Neutrophil (primary cell): ENCODE measurements at regions not wholly inside any gene's neighbourhood (a gene's known extent, or its start where the extent isn't known, plus 50 kb on each side); places are given as distances from the start of the nearest gene placed in this dataset.
"Not testable (repeated sequence)": the region's sequence is repeated elsewhere in the genome, so short reads cannot be mapped to it uniquely, and the experiment has no call there.

Source experiments
- H3K27ac ChIP-seq: fragments of 200-600 bp; sonication (generic); 2 replicates; pipeline ENCODE4 v1.5.1; 2016; ENCODE audit warnings: mild to moderate bottlenecking, moderate library complexity
- H3K27me3 ChIP-seq: fragments of 200-600 bp; sonication (generic); 2 replicates; pipeline ENCODE4 v1.6.0; 2016; ENCODE audit warnings: mild to moderate bottlenecking
- H3K36me3 ChIP-seq: fragments of 200-600 bp; sonication (generic); 2 replicates; pipeline ENCODE4 v1.5.1; 2017
- H3K4me1 ChIP-seq, 2 experiments: fragments of 200-600 bp in 1 of 2; sonication (generic) in 1 of 2; 1 replicate in 1 of 2; 2 replicates in 1 of 2; pipeline versions ENCODE4 v1.5.1 to v1.6.1; 2013 to 2016; ENCODE audit warnings: low read depth in 1 of 2, low read length in 1 of 2, mild to moderate bottlenecking in 1 of 2, moderate library complexity in 1 of 2; ENCODE audit not compliant: control insufficient read depth in 1 of 2, insufficient read depth in 1 of 2
- H3K4me3 ChIP-seq, 2 experiments: fragments of 200-600 bp in 1 of 2; sonication (generic) in 1 of 2; 1 replicate in 1 of 2; 2 replicates in 1 of 2; pipeline ENCODE4 v1.5.1; 2013 to 2016; ENCODE audit warnings: low read depth in 1 of 2, low read length in 1 of 2, mild to moderate bottlenecking in 1 of 2, moderate library complexity in 1 of 2
- H3K9me3 ChIP-seq: fragments of 200-600 bp; sonication (generic); 2 replicates; pipeline ENCODE4 v1.5.1; 2016
- TF ChIP-seq, protein P1 (sequence below): fragments of 200-600 bp; sonication (generic); IDR thresholded peaks from 2 replicates; pipeline ENCODE4 v1.5.1; 2016; ENCODE audit warnings: antibody characterized with exemption

DNA sequence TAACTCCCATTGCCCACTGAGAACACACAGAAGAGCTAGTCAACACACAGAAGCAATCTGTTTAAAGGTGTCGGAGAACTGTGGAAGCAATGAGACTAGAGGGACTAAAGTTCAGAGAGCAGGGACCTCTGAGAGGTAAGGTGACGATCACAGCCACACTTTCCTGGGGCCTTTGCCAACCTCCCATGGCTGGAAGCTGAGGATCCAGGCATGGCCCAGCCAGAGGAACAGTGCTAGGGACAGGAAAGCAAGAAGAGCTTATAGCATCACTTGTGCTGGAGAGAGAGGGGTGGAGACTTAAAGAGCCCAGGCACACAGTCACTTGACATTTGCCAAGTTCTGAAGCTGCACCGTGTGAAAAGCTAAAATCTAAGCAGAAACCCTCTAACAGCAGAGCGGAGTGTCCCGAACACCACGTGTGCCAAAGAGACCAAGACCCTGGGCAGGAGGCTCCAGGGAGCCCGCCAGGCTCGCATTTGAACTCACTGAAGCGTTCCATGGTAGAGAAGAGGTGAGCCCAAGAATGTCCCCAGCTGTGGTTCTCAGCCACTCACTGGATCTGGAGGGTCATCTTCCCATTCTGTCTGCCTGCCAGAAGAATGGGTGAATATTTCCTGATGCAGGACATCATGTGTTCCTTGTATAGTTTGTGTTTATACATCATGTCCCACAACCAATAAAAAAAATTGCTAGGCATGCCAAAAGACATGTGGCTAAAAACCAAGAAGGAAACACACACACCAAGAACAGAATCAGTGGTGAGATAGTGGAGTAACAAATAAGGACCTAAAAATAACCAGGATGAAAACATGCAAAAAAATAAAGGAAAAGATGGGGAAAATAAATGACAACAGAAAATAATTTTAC lies 174.0 kb upstream of the C14orf180 start:
- no peaks in the 10 kb centered on the region for H3K27me3 ChIP-seq
- H3K4me3 ChIP-seq = no peak overlapping the region
- TF ChIP-seq, protein P1, sequence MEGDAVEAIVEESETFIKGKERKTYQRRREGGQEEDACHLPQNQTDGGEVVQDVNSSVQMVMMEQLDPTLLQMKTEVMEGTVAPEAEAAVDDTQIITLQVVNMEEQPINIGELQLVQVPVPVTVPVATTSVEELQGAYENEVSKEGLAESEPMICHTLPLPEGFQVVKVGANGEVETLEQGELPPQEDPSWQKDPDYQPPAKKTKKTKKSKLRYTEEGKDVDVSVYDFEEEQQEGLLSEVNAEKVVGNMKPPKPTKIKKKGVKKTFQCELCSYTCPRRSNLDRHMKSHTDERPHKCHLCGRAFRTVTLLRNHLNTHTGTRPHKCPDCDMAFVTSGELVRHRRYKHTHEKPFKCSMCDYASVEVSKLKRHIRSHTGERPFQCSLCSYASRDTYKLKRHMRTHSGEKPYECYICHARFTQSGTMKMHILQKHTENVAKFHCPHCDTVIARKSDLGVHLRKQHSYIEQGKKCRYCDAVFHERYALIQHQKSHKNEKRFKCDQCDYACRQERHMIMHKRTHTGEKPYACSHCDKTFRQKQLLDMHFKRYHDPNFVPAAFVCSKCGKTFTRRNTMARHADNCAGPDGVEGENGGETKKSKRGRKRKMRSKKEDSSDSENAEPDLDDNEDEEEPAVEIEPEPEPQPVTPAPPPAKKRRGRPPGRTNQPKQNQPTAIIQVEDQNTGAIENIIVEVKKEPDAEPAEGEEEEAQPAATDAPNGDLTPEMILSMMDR = no peak

DNA sequence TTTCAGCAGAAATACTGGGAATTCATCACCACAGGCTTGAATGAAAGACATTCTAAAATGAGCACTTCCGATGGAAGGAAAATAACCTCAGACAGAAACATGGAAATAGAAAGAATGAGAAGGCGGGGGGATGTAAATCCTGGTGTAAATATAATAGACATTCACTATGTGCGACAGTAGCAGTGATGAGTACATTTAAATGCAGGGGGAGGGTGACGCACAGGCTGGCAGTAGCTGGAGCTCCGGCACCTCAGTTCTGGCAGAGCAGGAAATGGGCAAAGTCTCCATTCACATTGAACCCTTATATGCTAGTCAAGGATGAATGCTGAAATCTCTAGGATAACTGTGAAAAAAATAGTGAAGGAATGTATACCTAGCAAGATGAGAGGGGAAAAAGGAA lies 172.7 kb upstream of the C14orf180 start:
- TF ChIP-seq, protein P1 = no peak
- Histone ChIP-seq H3K9me3 (no peaks in the 10 kb centered on the region), H3K4me1 (no peaks in the 10 kb centered on the region), H3K4me3 (no peak overlapping the region), H3K27ac (no peak overlapping the region), H3K36me3 (no peaks in the 10 kb centered on the region), H3K27me3 (no peaks in the 10 kb centered on the region)

More for the DNA sequence above, 174.0 kb upstream of the C14orf180 start:
- no peak overlapping the region for H3K27ac ChIP-seq
- H3K9me3 ChIP-seq = no peaks in the 10 kb centered on the region
- no peaks in the 10 kb centered on the region for H3K4me1 ChIP-seq
- H3K36me3 ChIP-seq = no peaks in the 10 kb centered on the region

GRCh38 chr14:104416383-104416782 lies 163.2 kb upstream of the C14orf180 start:
- Histone ChIP-seq H3K4me1 (no peaks in the 10 kb centered on the region), H3K27me3 (peaks cover 15% of the 10 kb centered on the region), H3K36me3 (no peaks in the 10 kb centered on the region), H3K9me3 (no peaks in the 10 kb centered on the region), H3K27ac (no peak overlapping the region), H3K4me3 (no peak overlapping the region)
- TF ChIP-seq, protein P1 = no peak

DNA sequence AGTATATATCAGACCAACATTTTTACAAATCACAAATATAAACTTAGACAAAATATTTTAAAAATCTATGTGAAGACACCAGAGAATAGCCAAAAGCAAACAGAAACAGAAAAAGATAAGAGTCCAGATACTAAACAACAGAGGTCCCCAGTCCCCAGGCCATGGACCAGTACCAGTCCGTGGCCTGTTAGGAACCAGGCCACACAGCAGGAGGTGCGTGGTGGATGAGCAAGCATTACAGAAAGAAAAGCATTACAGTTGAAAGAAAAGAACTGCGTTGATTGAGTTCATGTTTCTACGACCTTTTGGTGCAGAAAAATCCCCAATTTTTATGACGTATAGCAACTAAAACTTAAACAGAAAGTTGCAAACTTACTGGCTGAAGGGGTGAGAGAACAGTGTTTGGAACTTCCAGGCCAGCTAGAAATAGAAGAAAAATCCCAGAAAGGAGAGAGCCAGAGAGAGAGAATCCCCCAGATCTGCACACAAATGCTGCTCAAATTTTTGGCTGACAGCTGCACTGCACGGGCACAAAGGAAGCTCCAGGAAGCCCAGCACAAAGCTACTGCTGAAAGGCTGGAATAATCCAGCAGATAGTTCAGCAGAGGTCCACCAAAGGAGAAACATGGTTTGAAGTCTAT lies 159.6 kb upstream of the C14orf180 start:
- Histone ChIP-seq H3K4me1 (no peaks in the 10 kb centered on the region), H3K27me3 (peaks cover 15% of the 10 kb centered on the region), H3K9me3 (no peaks in the 10 kb centered on the region), H3K4me3 (no peak overlapping the region), H3K36me3 (no peaks in the 10 kb centered on the region), H3K27ac (no peak overlapping the region)
- TF ChIP-seq, protein P1 = no peak

DNA sequence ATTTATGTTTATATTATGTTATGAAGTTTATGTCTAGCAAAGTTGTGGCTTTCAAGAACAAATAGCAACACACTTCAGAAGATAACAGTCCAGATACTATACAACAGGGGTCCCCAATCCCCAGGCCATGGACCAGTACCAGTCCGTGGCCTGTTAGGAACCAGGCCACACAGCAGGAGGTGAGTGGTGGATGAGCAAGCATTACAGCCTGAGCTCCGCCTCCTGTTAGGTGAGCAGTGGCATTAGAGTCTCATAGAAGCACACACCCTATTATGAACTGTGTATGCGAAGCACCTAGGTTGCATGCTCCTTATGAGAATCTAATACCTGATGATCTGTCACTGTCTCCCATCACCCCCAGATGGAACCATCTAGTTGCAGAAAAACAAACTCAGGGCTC lies 159.0 kb upstream of the C14orf180 start:
- H3K4me3 ChIP-seq, H3K9me3 ChIP-seq, H3K36me3 ChIP-seq, H3K4me1 ChIP-seq, H3K27ac ChIP-seq: not testable (repeated sequence)
- H3K27me3 ChIP-seq = peaks cover 15% of the 10 kb centered on the region

GRCh38 chr14:104420990-104421389 lies 158.6 kb upstream of the C14orf180 start:
- TF ChIP-seq, protein P1 = no peak
- no peak overlapping the region for H3K27ac ChIP-seq
- H3K36me3 ChIP-seq = no peaks in the 10 kb centered on the region
- H3K27me3 ChIP-seq = peaks cover 14% of the 10 kb centered on the region
- no peak overlapping the region for H3K4me3 ChIP-seq
- no peaks in the 10 kb centered on the region for H3K4me1 ChIP-seq
- H3K9me3 ChIP-seq = no peaks in the 10 kb centered on the region
